ENCODE measurements at regions not wholly inside any gene's neighbourhood (a gene's known extent, or its start where the extent isn't known, plus 50 kb on each side); places are given as distances from the start of the nearest gene placed in this dataset.

DNA sequence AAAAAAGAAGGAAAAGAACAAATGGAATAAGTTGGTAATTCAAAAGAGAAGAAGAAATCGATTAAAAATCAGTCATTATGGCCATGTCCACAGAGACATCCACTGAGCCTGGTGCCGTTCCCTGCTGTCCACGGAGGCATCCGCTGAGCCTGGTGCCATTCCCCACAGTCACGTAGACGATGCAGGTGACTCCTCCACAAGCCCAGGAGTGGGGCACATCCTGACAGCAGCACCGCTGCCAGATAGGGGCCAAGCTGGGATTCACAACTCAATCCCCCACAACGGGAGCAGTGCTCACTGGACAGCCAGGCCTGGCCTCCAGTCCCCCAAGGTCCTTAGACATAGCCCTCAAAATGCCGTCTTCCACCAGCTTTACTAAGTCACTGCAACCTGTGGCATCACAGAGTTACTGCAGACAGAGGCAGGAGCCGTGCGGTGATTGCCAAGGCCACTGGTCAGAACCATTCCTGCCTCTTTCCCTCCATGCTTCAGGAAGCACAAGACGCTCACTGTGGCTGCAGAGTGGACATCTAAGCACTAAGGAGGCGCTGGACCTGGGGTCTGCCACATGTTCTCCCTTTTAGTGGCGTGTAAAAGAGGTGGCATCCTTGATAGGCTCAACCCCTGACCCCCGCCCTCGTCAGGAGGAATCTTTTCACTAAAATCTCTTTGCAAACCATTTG is 131.5 kb upstream of the SPACA7 start:
- DNase-seq = no peak

DNA sequence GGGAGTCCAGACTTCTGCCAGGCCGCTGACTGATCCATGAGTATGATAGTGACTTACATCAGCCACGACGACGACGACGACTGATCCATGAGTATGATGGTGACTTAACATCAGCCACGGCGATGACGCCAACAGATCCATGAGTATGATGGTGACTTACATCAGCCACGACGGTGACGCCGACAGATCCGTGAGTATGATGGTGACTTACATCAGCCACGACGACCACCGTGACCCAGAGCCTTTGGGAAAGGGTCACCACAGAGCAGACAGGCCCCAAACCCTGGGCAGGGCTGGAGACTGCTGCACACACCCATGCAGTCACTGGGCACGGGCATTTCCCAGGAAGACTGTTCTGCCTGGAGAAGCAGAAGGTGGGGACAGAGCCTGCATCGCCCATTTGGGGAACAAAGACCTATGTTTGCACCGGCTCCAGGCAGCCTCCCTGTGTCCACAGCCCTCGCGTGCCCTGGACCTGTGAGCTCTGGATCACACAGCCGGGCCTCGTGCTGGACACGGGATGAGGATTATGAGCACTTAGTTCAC is 130.9 kb upstream of the SPACA7 start:
- DNase-seq = no peak

DNA sequence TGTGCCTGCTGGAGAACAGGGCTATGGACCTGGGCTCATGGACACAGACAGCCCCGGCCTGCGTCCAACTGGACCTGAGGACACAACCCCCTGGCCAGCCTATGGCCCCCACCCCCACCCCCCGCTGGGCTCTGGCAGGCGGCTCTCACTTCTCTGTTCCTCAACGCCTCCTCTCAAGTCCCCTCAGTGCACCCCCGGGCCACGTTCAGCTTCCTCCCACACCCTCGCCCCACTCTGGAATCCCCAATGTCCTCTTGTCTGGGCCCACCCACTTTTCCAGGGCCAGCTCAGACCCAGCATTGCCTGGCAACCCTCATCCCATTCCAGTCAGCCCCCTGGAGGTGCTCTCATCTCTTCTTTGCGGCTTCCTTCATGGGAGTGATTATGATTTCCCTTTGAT is 130.2 kb upstream of the SPACA7 start:
- no peak for DNase-seq

- DNase-seq = no peak
These were observed 129.3 kb upstream of the SPACA7 start for GRCh38 chr13:112246731-112247470.

DNA sequence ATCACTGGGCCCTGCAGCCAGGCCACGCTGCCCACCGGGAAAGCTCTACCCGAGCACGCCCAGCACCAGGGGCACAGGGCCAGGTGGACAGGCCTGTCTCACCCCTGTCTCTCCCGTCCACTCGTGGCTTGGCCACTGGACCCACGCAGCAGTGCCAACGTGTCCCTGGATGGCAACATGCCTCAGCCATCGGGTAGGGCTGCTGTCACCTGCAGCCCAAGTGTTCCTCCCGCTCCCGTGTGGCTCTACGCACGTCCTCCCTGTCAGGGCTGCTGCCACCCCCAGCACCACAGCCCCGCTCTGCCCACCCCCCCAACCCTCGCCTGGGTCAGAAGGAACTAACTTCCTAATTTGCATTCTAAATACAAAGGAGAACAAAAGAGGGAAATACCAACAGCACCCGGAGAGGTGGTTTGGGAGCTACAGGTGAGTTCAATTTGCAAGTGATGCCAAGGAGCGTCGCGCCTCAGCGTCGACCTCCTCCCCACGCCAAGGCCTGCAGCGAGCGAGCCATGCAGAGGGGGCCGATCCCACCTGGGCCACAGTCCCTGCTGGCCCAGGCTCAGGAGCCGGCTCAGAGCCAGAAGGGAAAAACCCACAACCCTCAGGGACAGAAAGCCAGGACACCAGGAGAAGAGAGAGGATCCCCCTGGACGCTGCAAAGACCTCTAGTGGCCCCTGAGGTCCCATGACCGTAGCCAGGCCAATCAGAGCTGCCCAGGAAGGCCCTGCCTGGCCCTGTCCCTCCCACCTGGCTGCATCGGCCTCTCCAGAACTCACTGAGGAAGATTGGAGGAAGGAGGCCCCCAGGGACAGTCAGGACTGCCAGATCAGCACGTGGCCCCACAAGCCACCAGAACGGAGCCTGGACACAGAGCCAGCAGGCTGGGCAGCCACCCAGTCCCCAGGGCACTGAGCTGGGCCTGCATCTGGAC is 128.4 kb upstream of the SPACA7 start:
- DNase-seq = no peak

GRCh38 chr13:112248406-112248760 is 127.8 kb upstream of the SPACA7 start:
- DNase-seq = no peak

DNA sequence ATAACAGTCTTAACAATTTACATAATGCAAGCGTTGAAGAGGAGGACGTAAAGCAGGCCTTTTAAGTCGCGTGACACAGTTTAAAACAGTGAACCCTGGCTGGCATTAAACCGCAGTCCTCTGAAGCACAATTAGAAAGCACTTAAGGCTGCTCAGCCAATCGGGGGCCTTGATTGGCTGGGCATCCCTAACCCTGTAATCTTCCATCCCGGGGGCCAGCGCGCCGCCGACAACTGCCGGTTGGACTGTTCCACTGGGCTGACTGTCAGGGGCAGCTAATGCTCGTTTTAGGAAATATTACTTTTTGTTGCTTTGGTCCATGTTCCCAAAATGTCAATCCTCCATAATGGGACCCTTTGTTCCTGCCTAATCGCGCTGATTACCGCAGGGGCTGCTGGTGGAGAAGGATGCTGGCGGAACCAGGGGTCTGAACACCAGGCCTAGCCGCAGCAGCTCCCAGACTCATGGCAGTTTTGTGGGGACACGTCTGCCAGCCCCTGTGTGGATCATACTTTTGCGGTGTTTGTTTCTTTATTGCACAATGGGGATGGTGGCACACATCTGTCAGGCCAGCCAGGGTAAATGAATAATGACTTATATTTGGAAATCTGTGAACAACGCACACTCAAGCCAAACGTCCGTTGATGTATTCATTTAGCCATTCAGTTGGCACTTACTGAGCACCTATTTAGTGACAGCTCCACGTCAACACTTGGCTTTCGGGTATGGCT is 127.1 kb upstream of the SPACA7 start:
- no peak for DNase-seq

DNA sequence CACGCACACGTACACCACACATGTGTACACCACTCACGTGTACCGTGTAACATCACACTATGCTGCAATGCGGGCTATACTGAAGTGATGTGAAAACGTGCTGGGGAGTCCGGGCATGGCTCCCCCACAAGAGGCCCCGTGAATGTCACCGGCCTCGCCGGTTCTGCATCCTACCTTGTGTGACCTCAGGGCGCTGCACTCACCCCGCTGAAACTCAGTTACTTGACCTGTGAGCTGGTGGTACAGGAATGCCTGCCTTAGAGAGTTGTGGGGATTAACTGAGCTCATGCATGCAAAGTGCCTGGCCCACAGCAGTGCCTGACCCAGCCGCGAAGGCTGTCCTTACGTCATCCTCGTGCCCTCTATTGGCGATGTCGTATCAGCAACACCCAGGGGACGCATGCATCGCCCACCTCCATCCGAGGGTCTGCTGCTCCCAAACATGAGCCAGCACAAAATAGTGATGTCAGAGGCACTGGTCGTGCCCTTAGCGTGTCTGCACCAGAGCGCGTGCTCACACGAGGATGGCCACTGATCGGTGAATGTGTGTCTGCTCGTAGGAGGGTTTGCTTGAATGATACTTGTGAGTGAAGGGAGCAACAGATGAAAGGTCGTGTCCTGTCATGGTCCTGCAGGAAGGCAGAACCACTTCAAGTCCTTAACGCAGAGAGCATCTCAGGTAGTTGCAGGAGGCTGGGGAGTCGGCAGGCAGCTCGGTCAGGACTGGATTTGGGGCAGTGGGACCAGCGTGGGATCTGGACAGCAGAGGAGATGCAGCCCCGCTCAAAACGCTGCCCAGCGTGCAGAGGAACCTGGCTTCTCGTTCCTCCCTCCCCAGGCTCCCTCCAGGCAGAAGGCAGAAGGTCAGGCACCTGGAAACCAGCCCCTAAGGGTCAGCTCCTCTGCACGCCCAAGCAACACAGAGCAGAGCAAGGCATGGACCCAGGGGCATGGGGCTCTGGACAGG is 126.2 kb upstream of the SPACA7 start:
- DNase-seq = no peak

DNA sequence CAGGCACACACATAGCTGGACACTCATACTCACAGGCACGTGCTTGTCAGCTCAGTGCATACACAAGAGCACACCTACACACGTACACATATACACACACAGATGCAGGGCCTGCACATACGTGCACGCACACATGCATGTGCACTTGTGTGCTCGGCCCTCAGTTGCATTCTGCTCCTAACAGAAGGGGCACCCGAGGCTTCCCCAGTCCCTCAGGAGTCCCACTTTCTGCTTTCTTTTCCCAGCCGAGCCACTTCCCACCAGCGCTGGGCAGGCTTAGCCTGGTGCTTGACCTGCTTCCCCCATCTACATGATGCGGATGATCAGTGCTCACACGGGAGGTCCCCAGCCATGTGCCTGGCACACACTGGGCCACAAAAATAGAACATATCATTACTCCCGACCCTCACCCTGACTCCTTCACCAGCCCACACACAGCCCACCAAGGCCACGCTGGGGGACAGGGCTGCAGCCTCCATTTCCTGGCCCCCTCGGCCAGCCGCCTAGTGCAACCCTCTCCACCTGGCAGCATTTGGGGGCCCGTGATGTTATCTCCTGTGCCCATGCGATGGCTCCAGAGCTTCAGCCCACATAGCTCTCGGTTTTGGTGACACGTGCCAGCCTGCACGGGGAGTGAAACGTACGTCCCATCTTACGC is 125.2 kb upstream of the SPACA7 start:
- no peak for DNase-seq

- no peak for DNase-seq
These were observed 124.1 kb upstream of the SPACA7 start for GRCh38 chr13:112251930-112252585.

- DNase-seq = no peak
These were observed 123.2 kb upstream of the SPACA7 start for GRCh38 chr13:112252804-112253590.

DNA sequence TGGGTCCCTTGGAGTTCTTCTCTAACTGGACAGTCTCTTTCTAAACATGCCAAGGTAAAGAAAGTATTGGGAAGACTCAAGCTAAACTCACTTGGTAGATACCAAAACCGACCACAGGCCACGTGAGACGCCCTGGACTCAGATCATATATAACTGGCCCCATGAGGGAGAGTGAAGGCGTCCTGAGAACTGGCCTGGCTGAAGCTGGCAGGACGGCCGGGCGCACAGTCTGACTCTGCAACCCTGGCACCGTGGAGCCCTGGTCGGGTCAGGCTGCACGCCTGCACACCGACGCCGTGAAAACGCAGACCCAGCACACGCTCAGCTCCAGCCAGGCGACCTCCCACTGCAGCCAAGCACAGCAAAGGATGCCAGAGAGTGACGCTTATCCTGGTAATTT is 122.5 kb upstream of the SPACA7 start:
- DNase-seq = no peak

DNA sequence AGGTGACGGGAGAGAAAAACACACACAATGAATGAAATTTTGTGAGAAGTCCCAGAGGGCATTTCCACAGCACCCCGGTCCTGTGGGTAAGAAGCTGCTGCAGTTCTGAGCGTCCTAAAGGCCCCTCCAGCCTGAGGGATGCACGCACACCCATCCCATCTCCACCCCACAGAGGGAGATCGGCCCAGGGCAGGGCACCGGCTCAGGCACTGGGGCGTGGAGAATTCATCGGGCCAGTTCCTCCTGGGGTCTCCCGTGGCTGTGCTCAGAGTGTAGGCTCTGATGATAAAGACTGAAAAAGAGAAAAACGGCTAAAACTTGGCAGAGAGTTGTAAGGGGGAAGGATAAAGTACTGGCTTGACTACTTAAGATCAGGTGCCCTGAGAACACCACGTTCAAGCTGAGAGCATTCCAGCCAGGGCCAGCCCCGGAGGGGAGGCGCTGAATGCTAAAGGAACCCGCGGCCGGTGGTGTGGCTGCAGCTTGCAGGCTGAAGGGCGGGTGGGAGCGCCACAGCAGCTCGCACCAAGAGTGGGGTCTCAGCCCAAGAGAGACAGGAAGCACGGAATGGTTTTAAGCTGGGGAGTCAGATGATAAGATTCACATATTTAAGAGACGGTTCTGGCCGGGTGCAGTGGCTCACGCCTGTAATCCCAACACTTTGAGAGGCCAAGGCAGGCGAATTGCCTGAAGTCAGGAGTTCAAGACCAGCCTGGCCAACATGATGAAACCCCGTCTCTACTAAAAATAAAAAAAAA is 121.9 kb upstream of the SPACA7 start:
- no peak for DNase-seq

DNA sequence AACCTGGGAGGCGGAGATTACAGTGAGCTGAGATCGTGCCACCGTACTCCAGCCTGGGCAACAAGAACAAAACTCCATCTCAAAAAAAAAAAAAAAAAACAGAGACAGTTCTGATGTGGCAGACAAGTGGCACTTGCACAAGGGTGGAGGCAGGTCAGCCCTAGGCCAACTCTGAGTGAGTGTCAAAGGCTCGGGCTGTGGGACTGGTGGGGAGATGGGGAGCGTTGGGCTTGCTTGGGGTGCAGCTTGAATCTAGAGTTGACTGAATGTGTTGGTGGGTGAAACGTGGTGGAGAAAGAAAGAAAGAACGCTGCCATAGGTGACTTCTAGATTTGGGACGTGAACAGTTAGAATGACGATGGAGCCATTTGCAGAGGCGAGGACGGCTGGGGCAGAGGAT is 121.3 kb upstream of the SPACA7 start:
- no peak for DNase-seq

DNA sequence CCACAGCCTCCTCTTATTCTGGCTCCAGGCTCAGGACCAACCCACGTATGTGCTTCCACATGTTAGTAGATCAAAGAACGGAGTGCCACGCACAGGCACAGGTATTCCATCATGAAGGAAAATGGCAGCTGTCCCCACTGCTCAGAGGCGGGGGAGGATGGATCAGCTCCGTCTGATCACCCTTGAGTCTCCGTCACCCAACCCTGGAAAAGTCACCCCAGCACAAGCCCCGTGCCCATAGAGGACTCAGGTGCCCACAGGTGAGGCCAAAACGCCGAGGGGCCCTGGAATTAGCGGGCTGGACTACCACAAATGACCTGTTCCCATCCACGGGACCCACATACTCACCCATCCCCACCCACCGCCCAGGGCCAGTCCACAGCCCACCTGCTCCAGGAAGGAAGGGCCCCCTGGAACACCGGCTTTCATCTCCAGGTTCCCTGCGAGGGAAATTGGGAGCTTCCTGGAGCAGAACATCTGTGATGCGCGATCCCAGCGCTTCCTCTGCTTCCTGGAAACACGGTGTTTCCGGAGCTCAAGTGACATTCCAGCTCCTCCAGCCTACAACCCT is 120.5 kb upstream of the SPACA7 start:
- DNase-seq = no peak

GRCh38 chr13:112256716-112257494 is 119.2 kb upstream of the SPACA7 start:
- DNase-seq = no peak
